Suprapubic skin (tissue), 4 donors: ENCODE measurements at regions not wholly inside any gene's neighbourhood (a gene's known extent, or its start where the extent isn't known, plus 50 kb on each side); places are given as distances from the start of the nearest gene placed in this dataset.

Experiments used
- EP300 ChIP-seq: sonication (generic); formaldehyde crosslinking; IDR thresholded peaks from one replicate; pipeline ENCODE4 v1.6.1; 2017; ENCODE audit warnings: antibody characterized with exemption
- POLR2AphosphoS5 ChIP-seq, 3 donors: sonication (generic); formaldehyde crosslinking; IDR thresholded peaks; one replicate each; pipeline ENCODE4 v1.6.1; 2017; ENCODE audit warnings: antibody characterized with exemption in 3 of 3

GRCh38 chr18:64260810-64261209, 111.9 kb upstream of the LINC00305 start:
- TF ChIP-seq EP300 = no peak
- no peak for TF ChIP-seq POLR2AphosphoS5 (IDR thresholded peaks at IDR 0.05)
